ENCODE measurements at regions not wholly inside any gene's neighbourhood (a gene's known extent, or its start where the extent isn't known, plus 50 kb on each side); places are given as distances from the start of the nearest gene placed in this dataset.

DNA sequence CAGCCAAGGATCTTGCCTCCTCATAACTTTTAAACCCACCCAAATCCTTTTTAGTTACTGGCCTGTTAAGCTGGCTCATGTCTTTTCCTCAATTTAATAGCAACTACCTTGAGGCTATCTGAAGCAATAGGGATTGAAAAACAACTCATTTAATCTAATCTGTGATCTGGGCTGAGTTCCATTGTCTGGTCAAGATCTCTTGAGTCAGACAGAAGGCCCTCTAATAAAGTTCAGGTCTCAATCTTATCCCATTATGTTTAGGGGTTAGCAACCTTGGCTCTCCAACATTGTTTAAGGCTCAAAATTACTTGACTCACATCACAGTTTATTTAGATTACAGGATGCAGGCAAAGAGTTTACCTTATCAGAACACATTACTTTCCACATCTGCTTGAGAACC is 436.1 kb downstream of the ANKRD50 start:
- no peak for DNase-seq (ENCODE audit: low read depth in 1 of 2, low spot score in 1 of 2)

DNA sequence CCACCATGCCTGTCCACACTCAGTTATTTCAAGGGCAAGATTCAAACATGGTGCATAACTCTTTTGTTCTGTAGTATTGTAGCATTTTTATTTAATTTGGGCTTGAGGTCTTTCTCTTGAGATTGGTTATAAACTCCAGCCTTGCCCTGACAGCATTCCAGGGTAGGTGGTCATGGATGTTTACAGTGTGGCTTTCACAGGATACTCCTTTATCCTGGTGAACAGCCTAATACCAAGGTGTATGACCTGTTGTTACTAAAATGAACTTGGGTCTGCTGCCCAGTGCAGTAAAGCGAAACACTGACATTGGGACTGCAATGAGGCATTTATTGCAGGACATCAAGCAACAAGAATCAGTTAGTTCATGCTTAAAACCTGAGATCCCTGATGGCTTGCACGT is 434.8 kb downstream of the ANKRD50 start:
- DNase-seq (ENCODE audit: low read depth in 1 of 2, low spot score in 1 of 2) = no peak

DNA sequence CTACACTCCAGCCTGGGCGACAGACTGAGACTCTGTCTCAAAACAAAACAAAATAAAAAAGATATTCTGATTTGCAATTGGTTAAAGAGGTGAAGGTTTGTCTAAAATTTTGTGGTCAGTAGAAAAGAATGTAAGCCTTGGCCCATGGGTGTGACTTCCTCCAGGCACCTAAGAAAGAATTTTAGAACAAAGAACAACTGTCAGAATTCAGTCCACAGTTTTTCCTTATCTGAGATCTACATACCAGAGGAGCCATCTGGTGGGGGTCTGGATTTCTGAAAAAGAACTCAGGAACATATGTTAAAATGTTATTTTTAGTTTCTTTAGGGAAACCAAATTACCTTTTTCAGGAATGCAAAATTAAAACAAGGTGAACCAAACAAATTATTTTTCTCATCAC is 434.1 kb downstream of the ANKRD50 start:
- no peak for DNase-seq (ENCODE audit: low read depth in 1 of 2, low spot score in 1 of 2)

- DNase-seq (ENCODE audit: low read depth in 1 of 2, low spot score in 1 of 2) = no peak
These were observed 432.8 kb downstream of the ANKRD50 start for GRCh38 chr4:124279741-124280140.

DNA sequence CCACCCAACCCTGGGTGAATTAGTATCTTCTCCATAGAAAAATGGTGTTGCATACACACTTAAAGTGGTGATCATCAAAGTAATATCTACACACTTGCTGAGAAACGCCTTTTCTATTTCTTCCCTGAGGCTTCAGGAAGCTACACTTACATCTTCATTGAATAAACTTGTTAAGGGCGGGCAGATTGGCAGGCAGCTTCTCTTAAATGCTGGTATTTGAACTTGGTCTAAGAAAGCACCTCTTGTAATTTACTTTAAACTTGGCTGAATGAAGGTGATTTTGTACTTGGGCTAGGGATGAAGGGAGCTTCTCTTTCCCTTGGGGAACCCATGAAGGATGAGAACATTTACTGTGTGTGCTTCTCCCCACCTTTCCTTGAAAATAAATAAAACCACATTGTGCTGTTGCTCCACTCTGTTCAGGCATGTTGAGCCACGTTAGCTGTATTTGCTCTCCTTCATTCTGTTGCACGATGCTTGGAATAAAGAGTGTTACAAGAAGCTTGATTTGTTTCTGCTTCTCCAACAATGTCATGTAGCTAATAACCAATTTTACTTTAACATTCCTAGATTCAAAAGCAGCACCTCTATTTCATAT is 430.1 kb downstream of the ANKRD50 start:
- DNase-seq (ENCODE audit: low read depth in 1 of 2, low spot score in 1 of 2) = no peak

GRCh38 chr4:124288706-124289486 is 423.6 kb downstream of the ANKRD50 start:
- DNase-seq (ENCODE audit: low read depth in 1 of 2, low spot score in 1 of 2) = no peak

DNA sequence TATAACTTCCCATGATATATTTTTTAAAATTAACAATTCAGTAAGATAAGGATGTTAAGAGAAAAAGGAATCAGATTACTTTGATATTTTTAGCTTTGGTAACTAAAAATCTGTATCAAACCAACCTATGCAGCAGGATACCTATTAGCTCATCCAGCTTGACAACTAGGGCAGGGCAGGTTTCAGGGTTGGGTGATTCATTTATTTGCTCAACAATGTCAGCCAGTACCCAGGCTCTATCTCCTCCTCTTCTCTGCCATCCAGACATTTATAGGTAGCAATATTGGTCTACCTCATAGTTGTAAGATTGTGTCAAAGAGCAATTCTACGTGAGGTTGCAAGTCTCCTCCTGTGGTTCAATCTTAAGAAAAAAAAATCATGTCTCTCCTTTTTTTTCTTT is 421.9 kb downstream of the ANKRD50 start:
- no peak for DNase-seq (ENCODE audit: low read depth in 1 of 2, low spot score in 1 of 2)

DNA sequence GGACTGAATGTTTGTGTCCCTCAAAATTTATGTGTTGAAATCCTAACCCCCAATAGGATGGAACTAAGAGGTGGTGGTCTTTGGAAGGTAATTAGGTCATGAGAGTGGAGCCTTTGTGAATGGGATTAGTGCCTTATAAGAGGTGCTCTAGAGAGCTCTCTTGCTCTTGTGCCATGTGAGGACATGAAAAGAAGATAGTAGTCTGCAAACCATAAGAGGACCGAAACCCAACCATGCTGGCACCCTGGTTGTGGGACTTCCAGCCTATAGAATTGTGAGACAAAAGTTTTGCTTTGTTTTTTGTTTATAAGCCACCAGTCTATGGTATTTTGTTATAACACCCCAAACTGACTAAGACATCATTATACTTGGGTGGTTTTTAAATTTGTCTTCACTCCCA is 417.1 kb downstream of the ANKRD50 start:
- DNase-seq (ENCODE audit: low read depth in 1 of 2, low spot score in 1 of 2) = no peak

GRCh38 chr4:124304941-124305340 is 407.6 kb downstream of the ANKRD50 start:
- no peak for DNase-seq (ENCODE audit: low read depth in 1 of 2, low spot score in 1 of 2)

- no peak for DNase-seq (ENCODE audit: low read depth in 1 of 2, low spot score in 1 of 2)
These were observed 406.2 kb downstream of the ANKRD50 start for GRCh38 chr4:124306352-124306751.

DNA sequence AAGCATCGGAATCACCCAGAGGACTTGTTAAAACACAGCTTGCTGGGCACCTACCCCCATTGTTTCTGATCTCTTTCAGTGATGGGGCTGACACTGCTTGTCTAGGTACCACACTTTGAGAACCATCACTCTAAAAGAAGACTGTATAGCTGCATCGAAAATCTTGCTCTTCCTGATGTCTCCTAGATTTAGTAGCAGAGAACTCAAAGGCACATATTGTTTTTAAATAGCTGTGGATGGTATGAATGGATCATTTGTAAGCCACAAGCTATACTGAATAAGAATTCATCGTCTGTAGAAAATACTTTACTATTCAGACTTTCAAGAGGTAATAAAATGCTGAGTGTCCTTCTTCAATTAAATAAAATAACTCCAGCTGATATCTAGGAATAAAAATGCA is 405.4 kb downstream of the ANKRD50 start:
- no peak for DNase-seq (ENCODE audit: low read depth in 1 of 2, low spot score in 1 of 2)

- DNase-seq (ENCODE audit: low read depth in 1 of 2, low spot score in 1 of 2) = no peak
These were observed 394.2 kb downstream of the ANKRD50 start for GRCh38 chr4:124318292-124318691.

DNA sequence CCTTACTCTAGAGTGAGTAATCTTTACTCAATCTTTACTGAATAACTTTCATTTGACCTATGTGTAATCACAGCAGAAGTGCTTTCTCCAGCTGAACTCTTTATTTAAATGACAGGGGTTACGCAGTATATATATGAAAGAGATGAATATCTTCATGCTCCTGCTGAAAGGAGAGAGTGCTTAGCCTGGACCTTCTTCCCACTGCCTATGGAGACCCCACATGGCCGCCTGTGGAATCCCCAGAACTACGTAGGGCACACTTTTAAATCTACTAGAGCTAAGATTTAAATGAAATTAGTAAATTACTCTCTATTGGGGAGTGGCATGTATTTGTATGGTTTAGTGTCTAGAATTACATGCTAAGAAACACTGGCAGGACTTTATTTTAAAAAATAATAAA is 391.2 kb downstream of the ANKRD50 start:
- DNase-seq (ENCODE audit: low read depth in 1 of 2, low spot score in 1 of 2) = no peak

GRCh38 chr4:124322234-124323065 is 390.1 kb downstream of the ANKRD50 start:
- no peak for DNase-seq (ENCODE audit: low read depth in 1 of 2, low spot score in 1 of 2)

GRCh38 chr4:124325690-124326089 is 386.8 kb downstream of the ANKRD50 start:
- no peak for DNase-seq (ENCODE audit: low read depth in 1 of 2, low spot score in 1 of 2)

DNA sequence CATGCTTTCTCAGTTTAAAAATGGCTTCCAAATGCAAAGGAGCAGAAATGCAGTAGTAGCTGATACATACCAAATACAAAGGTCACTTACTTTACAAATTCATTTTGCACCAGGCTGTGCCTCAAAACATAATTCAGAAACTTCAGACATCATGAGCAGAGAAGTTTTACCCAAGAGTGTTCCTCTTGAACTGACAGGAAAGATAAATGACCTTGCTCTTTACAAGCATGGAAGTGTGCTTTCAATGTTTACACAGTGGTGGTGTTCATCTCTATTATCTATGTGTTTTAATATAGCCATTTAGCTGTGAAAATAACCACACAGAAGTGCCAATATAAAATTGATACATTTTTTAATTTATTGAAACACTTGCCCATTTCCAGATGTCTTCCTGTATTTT is 383.4 kb downstream of the ANKRD50 start:
- DNase-seq (ENCODE audit: low read depth in 1 of 2, low spot score in 1 of 2) = no peak

DNA sequence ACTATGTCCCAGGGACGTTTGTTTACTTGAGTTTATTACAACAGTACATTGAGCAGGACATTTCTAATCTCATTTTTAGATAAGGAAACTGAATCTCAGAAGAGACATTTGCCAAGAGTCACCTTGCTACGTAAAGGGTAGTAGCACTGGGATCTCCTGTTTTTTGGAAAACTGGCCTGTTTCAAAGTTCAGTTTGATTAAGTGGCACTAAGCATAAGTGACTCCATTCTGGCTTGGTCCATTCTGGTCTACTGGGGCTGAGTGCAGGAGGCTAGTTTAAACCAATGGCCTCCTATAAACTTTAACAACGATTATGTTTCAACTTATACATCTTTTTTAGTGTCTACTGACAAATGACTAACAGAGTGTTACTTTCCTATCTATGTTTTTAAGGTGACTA is 382.5 kb downstream of the ANKRD50 start:
- no peak for DNase-seq (ENCODE audit: low read depth in 1 of 2, low spot score in 1 of 2)

- DNase-seq (ENCODE audit: low read depth in 1 of 2, low spot score in 1 of 2) = no peak
These were observed 380.8 kb downstream of the ANKRD50 start for GRCh38 chr4:124331781-124332180.

DNA sequence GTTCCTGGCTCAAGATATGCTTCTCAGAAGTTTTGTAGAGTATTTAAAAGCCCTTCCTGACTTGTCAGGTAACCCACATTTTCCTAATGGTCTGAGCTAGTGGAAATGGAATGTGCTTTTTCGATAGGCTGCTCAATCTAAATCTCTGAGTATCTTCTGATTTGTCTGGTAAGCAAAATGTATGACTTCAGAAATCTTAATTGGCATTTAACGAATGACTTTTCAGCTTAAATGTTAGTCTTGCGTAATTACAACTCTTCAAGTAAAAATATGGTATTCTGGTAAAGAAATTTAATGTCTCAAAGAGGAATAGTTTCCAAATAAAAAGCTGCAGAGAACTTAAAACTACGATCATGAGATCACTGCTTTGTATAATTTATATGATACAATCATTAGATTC is 379.1 kb downstream of the ANKRD50 start:
- no peak for DNase-seq (ENCODE audit: low read depth in 1 of 2, low spot score in 1 of 2)

DNA sequence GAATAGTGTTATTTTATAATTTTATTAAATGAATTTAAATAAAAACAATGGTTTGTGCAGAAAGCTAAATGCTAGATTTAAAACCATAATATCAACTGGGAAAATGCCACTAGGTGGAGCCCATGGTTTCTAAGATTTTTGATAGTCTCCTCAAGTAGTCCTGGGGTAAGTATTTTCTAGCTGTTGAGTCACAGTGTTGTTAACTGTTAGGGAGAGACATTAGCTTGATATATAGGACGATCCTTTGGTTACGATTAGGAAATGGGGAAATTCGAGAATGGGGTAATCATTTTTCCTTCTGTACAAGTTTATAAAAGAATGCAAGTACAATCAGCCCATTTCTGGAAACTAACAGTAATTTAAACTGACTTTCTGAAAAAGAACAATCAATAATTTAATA is 378.4 kb downstream of the ANKRD50 start:
- DNase-seq (ENCODE audit: low read depth in 1 of 2, low spot score in 1 of 2) = no peak

- no peak for DNase-seq (ENCODE audit: low read depth in 1 of 2, low spot score in 1 of 2)
These were observed 374.7 kb downstream of the ANKRD50 start for GRCh38 chr4:124337874-124338273.

DNA sequence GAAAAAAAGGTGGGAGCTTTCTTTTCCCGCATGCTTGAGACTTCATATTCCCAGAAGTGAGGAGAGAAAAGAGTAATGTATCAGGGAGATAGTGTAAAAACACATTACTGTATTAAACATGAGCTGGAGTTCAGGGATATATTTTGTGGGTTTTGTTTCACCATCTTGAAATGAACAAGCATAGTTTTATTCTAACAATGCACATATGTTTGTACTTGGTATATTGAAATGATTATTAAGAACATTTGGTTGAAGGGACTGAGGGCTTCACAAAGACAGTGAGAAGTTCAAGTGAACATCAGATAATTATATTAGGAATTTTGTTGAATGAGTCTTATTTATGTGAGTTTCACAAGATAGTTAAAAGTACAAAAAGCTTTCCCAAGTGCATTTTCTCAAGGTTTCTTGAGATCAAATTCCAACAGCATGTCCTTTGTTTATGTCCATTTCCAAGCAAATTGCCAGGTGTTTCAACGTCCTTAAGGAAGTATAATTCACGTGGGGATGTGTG is 368.8 kb downstream of the ANKRD50 start:
- DNase-seq (ENCODE audit: low read depth in 1 of 2, low spot score in 1 of 2) = no peak
